Lower lobe of right lung (tissue), 2 donors: ENCODE measurements at regions not wholly inside any gene's neighbourhood (a gene's known extent, or its start where the extent isn't known, plus 50 kb on each side); places are given as distances from the start of the nearest gene placed in this dataset.

Experiments used
- ATAC-seq, 2 donors: fragments of 200-7000 bp; cut with Tn5 transposase; one replicate each; pipeline ENCODE4 v1.9.1; 2020 to 2022; ENCODE audit warnings: mild to moderate bottlenecking in 2 of 2, moderate library complexity in 2 of 2
- DNase-seq: peaks from one replicate; pipeline ENCODE4 v3.0.0-alpha.2; 2020
- H3K27ac ChIP-seq: fragments of 200-600 bp; one replicate; pipeline ENCODE4 v1.8.0; 2022
- H3K27me3 ChIP-seq: fragments of 200-600 bp; one replicate; pipeline ENCODE4 v1.8.0; 2022; ENCODE audit warnings: low read depth
- H3K36me3 ChIP-seq: fragments of 200-600 bp; one replicate; pipeline ENCODE4 v1.8.0; 2022; ENCODE audit warnings: mild to moderate bottlenecking
- H3K4me1 ChIP-seq: fragments of 200-600 bp; one replicate; pipeline ENCODE4 v1.8.0; 2022
- H3K4me3 ChIP-seq: fragments of 200-600 bp; one replicate; pipeline ENCODE4 v1.8.0; 2022; ENCODE audit warnings: mild to moderate bottlenecking
- H3K9me3 ChIP-seq: fragments of 200-600 bp; one replicate; pipeline ENCODE4 v1.8.0; 2022
- intact Hi-C: fragments of 100-400 bp; cut with DNase I; formaldehyde crosslinking; loops from one replicate; pipeline ENCODE4 v1.11.0; 2022
- TF ChIP-seq, protein P1 (sequence below): fragments of 200-600 bp; IDR thresholded peaks from one replicate; pipeline ENCODE4 v1.8.0; 2022; ENCODE audit warnings: antibody characterized with exemption, mild to moderate bottlenecking
- donor health status: DM: no; HTN: yes; CAD: no; lungs with severe emphysema.

DNA sequence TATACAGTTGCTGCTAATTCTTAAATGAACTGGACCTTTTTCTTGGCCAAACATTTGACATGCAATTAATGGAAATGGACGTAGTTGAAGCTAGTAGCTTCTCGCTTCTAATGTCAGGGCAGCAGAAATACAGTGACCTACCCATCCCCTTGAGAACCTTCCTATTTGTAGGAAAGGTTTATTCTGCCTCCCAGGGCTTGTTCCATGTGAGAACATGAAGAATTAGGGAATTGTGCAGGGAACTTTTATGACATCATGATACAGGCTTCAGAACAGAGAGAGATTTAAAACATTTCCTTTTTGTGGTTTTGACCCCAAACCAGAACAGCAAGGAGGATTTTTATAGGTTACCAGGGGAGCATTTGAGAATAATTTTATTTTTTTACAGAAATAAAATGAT, 406.6 kb upstream of the PPP2R3A start:
- H3K4me3 ChIP-seq: no peak overlapping the region
- no peaks in the 10 kb centered on the region for H3K9me3 ChIP-seq
- H3K27ac ChIP-seq: no peak overlapping the region
- TF ChIP-seq, protein P1, sequence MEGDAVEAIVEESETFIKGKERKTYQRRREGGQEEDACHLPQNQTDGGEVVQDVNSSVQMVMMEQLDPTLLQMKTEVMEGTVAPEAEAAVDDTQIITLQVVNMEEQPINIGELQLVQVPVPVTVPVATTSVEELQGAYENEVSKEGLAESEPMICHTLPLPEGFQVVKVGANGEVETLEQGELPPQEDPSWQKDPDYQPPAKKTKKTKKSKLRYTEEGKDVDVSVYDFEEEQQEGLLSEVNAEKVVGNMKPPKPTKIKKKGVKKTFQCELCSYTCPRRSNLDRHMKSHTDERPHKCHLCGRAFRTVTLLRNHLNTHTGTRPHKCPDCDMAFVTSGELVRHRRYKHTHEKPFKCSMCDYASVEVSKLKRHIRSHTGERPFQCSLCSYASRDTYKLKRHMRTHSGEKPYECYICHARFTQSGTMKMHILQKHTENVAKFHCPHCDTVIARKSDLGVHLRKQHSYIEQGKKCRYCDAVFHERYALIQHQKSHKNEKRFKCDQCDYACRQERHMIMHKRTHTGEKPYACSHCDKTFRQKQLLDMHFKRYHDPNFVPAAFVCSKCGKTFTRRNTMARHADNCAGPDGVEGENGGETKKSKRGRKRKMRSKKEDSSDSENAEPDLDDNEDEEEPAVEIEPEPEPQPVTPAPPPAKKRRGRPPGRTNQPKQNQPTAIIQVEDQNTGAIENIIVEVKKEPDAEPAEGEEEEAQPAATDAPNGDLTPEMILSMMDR: no peak
- DNase-seq (no peak), ATAC-seq (no peak)
- no peaks in the 10 kb centered on the region for H3K36me3 ChIP-seq
- no peaks in the 10 kb centered on the region for H3K4me1 ChIP-seq
- H3K27me3 ChIP-seq: no peaks in the 10 kb centered on the region
- intact Hi-C loops: no loop called here

DNA sequence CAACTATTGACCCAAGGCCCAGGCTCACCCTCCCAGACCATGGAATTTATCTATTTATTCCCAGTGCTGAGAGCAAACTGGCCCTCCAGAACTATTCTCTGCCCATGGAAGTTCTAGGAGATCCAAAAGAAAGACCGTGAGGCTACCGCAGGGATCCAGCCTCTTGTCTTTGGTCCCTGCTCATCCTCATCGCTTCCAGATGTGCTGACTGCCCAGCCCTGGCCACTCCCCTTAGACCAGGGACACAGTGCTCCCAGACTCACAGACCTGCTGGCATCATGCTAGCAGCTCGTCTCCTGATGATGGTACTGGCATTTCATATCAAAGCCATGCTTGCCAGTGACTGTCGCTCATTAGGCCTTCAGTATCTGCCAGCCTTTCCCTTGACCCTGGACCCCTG, 405.7 kb upstream of the PPP2R3A start:
- intact Hi-C loops: no loop called here
- Histone ChIP-seq H3K9me3 (no peaks in the 10 kb centered on the region), H3K27me3 (no peaks in the 10 kb centered on the region), H3K4me3 (no peak overlapping the region), H3K4me1 (no peaks in the 10 kb centered on the region), H3K27ac (no peak overlapping the region), H3K36me3 (no peaks in the 10 kb centered on the region)
- no peak for DNase-seq
- no peak for ATAC-seq
- TF ChIP-seq, protein P1: no peak

DNA sequence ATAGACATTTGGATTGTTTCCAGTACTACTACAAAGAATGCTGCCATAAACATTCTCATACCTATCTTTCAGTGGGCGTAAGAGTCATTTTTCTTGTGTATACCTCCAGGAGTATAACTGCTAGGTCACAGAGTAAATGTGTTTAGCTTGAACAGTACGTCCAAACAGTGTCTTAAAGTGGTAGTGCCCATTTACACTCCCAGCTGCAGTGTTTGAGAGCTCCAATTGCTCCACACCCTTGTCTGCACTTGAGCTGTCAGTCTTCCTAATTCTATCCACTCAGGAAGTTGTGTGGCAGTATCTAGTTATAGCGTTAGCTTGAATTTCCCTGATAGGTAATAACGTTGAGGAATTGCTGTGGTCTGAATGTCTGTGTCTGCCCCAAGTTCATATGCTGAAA, 404.7 kb upstream of the PPP2R3A start:
- no peak for ATAC-seq
- intact Hi-C loops: no loop called here
- no peaks in the 10 kb centered on the region for H3K27me3 ChIP-seq

DNA sequence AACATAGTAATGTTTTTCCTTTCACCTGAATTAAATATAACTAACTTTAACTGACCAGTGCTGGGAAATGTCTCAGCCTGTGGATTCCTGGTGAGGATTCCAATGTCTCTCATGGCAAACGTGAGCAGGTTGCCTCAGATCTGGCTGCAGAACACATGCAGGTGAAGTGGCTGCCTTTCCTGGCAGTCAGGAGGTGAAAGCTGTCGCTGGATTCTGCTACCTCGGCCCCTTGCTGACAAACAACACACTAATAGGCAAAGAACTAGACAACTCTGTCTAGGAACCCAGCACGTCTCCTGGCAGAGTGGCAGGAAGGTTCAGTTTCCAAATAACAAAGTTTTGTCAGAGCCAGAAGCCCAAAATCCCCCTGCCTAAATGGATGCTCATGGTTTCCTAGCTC, 400.8 kb upstream of the PPP2R3A start:
- Histone ChIP-seq H3K9me3 (no peaks in the 10 kb centered on the region), H3K27me3 (no peaks in the 10 kb centered on the region), H3K4me3 (no peak overlapping the region), H3K36me3 (no peaks in the 10 kb centered on the region), H3K4me1 (no peaks in the 10 kb centered on the region), H3K27ac (no peak overlapping the region)
- ATAC-seq (no peak), DNase-seq (no peak)
- intact Hi-C loops: no loop called here
- TF ChIP-seq, protein P1: no peak

More for the DNA sequence above, 404.7 kb upstream of the PPP2R3A start:
- H3K4me1 ChIP-seq: no peaks in the 10 kb centered on the region
- no peak overlapping the region for H3K27ac ChIP-seq
- DNase-seq: no peak
- no peaks in the 10 kb centered on the region for H3K9me3 ChIP-seq
- no peak overlapping the region for H3K4me3 ChIP-seq
- TF ChIP-seq, protein P1: no peak
- no peaks in the 10 kb centered on the region for H3K36me3 ChIP-seq

DNA sequence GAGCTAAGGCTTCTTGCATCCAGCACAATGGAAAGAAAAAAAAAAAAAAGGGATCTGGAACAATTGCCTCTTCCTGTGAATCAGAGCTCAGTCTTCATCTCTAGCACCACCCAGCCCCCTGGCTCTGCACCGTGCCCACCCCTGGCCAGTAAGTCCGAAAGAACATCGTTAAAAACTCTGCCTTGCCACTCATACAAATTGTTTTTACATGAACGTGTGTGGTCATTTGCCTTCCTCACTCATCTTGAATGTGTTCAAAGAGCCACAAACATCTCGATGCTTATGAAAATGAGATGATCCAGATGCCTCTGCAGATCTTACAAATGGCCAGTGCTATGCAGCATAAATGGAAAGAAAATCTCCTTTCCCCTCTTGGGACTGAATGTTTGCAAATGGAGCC, 400.0 kb upstream of the PPP2R3A start:
- TF ChIP-seq, protein P1: no peak
- no peaks in the 10 kb centered on the region for H3K27me3 ChIP-seq
- no peak overlapping the region for H3K27ac ChIP-seq
- DNase-seq: no peak
- ATAC-seq: no peak
- H3K9me3 ChIP-seq: no peaks in the 10 kb centered on the region
- H3K4me1 ChIP-seq: no peaks in the 10 kb centered on the region
- no peak overlapping the region for H3K4me3 ChIP-seq
- intact Hi-C loops: no loop called here
- H3K36me3 ChIP-seq: no peaks in the 10 kb centered on the region

DNA sequence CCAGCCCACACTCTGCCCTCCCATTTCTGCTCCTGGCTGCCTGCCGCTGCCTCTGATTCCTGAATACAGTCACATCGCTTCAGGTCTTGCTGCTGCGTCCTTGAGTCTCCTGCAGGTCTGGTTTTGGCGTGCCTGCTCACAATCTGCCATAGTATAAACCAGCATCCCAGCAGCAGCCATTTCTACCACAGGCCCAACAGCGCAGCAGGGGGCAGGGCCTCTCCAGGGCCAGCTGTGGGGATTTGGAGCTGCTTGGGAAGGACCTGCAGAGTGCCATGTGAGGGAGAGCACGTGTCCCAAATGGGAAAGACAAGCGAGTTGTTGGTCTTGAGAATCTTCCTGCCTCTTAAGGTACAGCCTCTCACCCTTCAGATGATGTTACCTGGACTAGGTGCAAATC, 398.3 kb upstream of the PPP2R3A start:
- H3K27me3 ChIP-seq: no peaks in the 10 kb centered on the region
- H3K36me3 ChIP-seq: no peaks in the 10 kb centered on the region
- ATAC-seq (no peak), DNase-seq (no peak)
- no peaks in the 10 kb centered on the region for H3K4me1 ChIP-seq
- no peak overlapping the region for H3K4me3 ChIP-seq
- no peak overlapping the region for H3K27ac ChIP-seq
- H3K9me3 ChIP-seq: no peaks in the 10 kb centered on the region
- intact Hi-C loops: no loop called here
- TF ChIP-seq, protein P1: no peak
